Astrocyte (in vitro differentiated cells and primary cell): ENCODE measurements at regions not wholly inside any gene's neighbourhood (a gene's known extent, or its start where the extent isn't known, plus 50 kb on each side); places are given as distances from the start of the nearest gene placed in this dataset.

Experiments
- DNase-seq: peaks from one replicate; pipeline ENCODE4 v3.0.0-alpha.2; 2010; ENCODE audit warnings: low read depth
- FAIRE-seq: peaks from 2 replicates; lab custom pipeline; 2011; peaks lifted over from hg19 to GRCh38; lab: Jason Lieb, UNC
- H2AFZ ChIP-seq: 2 replicates; pipeline ENCODE4 v1.6.0; 2012; ENCODE audit warnings: low read depth, low read length, inconsistent platforms
- H3K27ac ChIP-seq: 2 replicates; pipeline ENCODE4 v1.5.1; 2011; ENCODE audit warnings: low read depth, low read length, inconsistent platforms
- H3K27me3 ChIP-seq: 2 replicates; pipeline ENCODE4 v1.6.0; 2011; ENCODE audit warnings: low read length, inconsistent platforms; ENCODE audit not compliant: insufficient read depth
- H3K36me3 ChIP-seq: 2 replicates; pipeline ENCODE4 v1.5.1; 2011; ENCODE audit warnings: low read length, inconsistent platforms; ENCODE audit not compliant: insufficient read depth
- H3K4me1 ChIP-seq: 2 replicates; pipeline ENCODE4 v1.5.1; 2011; ENCODE audit warnings: low read length, inconsistent platforms; ENCODE audit not compliant: insufficient read depth
- H3K4me2 ChIP-seq: 2 replicates; pipeline ENCODE4 v1.6.0; 2012; ENCODE audit warnings: low read length, inconsistent platforms
- H3K4me3 ChIP-seq: 2 replicates; pipeline ENCODE4 v1.5.1; 2011; ENCODE audit warnings: low read depth, mild to moderate bottlenecking, low read length, inconsistent platforms; ENCODE audit not compliant: insufficient read depth
- H3K79me2 ChIP-seq: 2 replicates; pipeline ENCODE4 v1.6.0; 2012; ENCODE audit warnings: mild to moderate bottlenecking, low read length, inconsistent platforms; ENCODE audit not compliant: insufficient read depth
- H3K9ac ChIP-seq: 2 replicates; pipeline ENCODE4 v1.6.0; 2012; ENCODE audit warnings: mild to moderate bottlenecking, low read length, inconsistent platforms
- H3K9me3 ChIP-seq: 2 replicates; pipeline ENCODE4 v1.5.1; 2012; ENCODE audit warnings: low read depth, mild to moderate bottlenecking, low read length, inconsistent platforms; ENCODE audit not compliant: insufficient read depth
- H4K20me1 ChIP-seq: 2 replicates; pipeline ENCODE4 v1.6.0; 2012; ENCODE audit warnings: low read length, inconsistent platforms; ENCODE audit not compliant: insufficient read depth
- H3K27ac Mint-ChIP-seq: one replicate; pipeline ENCODE4 v1.8.0; 2021; ENCODE audit warnings: mild to moderate bottlenecking, mixed read lengths; ENCODE audit not compliant: unreplicated experiment
- H3K27me3 Mint-ChIP-seq: one replicate; pipeline ENCODE4 v1.8.0; 2021; ENCODE audit warnings: low read depth, mixed read lengths; ENCODE audit not compliant: unreplicated experiment
- H3K36me3 Mint-ChIP-seq: one replicate; pipeline ENCODE4 v1.8.0; 2021; ENCODE audit warnings: low read depth, mixed read lengths; ENCODE audit not compliant: unreplicated experiment
- H3K4me1 Mint-ChIP-seq: one replicate; pipeline ENCODE4 v1.8.0; 2021; ENCODE audit warnings: low read depth, mixed read lengths; ENCODE audit not compliant: unreplicated experiment
- H3K4me3 Mint-ChIP-seq: one replicate; pipeline ENCODE4 v1.8.0; 2021; ENCODE audit warnings: mild to moderate bottlenecking, moderate library complexity, mixed read lengths; ENCODE audit not compliant: unreplicated experiment
- H3K9me3 Mint-ChIP-seq: one replicate; pipeline ENCODE4 v1.8.0; 2021; ENCODE audit warnings: mild to moderate bottlenecking, mixed read lengths; ENCODE audit not compliant: unreplicated experiment
- CTCF ChIP-seq: IDR thresholded peaks from 2 replicates; pipeline ENCODE4 v1.5.1; 2011; ENCODE audit warnings: low read depth, mild to moderate bottlenecking, inconsistent platforms, low read length, moderate library complexity; ENCODE audit not compliant: insufficient read depth
- EZH2 ChIP-seq: IDR thresholded peaks from 2 replicates; pipeline ENCODE4 v1.6.1; 2012; ENCODE audit warnings: mild to moderate bottlenecking, low read length, inconsistent platforms; ENCODE audit not compliant: insufficient read depth

- Histone ChIP-seq H3K36me3 (no peaks in the 10 kb centered on the region), H3K4me3 (no peak overlapping the region), H3K4me1 (no peaks in the 10 kb centered on the region), H3K79me2 (no peaks in the 10 kb centered on the region), H3K27me3 (no peaks in the 10 kb centered on the region), H3K27ac (no peak overlapping the region), H3K9me3 (no peaks in the 10 kb centered on the region), H2AFZ (no peak overlapping the region), H4K20me1 (no peaks in the 10 kb centered on the region), H3K4me2 (no peak overlapping the region), H3K9ac (no peak overlapping the region)
- TF ChIP-seq CTCF (no peak), EZH2 (no peak)
- Mint-ChIP-seq H3K4me3 (no peak overlapping the region), H3K9me3 (no peaks in the 10 kb centered on the region), H3K27me3 (no peaks in the 10 kb centered on the region), H3K36me3 (no peaks in the 10 kb centered on the region), H3K27ac (no peak overlapping the region), H3K4me1 (no peaks in the 10 kb centered on the region)
- FAIRE-seq = no peak
- no peak for DNase-seq
Observed at GRCh38 chr1:71252900-71253299, 172.1 kb upstream of the ZRANB2 start.

- Histone ChIP-seq H3K9me3 (no peaks in the 10 kb centered on the region), H3K36me3 (no peaks in the 10 kb centered on the region), H2AFZ (no peak overlapping the region), H3K27me3 (no peaks in the 10 kb centered on the region), H3K9ac (no peak overlapping the region), H3K79me2 (no peaks in the 10 kb centered on the region), H3K4me3 (no peak overlapping the region), H3K4me1 (no peaks in the 10 kb centered on the region), H3K4me2 (no peak overlapping the region), H4K20me1 (no peaks in the 10 kb centered on the region), H3K27ac (no peak overlapping the region)
- H3K27me3 Mint-ChIP-seq = no peaks in the 10 kb centered on the region
- TF ChIP-seq EZH2 (no peak), CTCF (no peak)
- no peak for DNase-seq
- H3K36me3 Mint-ChIP-seq = no peaks in the 10 kb centered on the region
- no peak overlapping the region for H3K4me3 Mint-ChIP-seq
- FAIRE-seq = no peak
- H3K27ac Mint-ChIP-seq = no peak overlapping the region
- no peaks in the 10 kb centered on the region for H3K4me1 Mint-ChIP-seq
- H3K9me3 Mint-ChIP-seq = no peaks in the 10 kb centered on the region
Observed at GRCh38 chr1:71245246-71245645, 164.4 kb upstream of the ZRANB2 start.

- H3K27ac ChIP-seq = no peak overlapping the region
- H3K4me1 Mint-ChIP-seq = no peaks in the 10 kb centered on the region
Observed at GRCh38 chr1:71242239-71242638, 161.4 kb upstream of the ZRANB2 start.

More at GRCh38 chr1:71242239-71242638, 161.4 kb upstream of the ZRANB2 start:
- H3K4me2 ChIP-seq = no peak overlapping the region
- H2AFZ ChIP-seq = no peak overlapping the region
- no peak for TF ChIP-seq CTCF
- TF ChIP-seq EZH2 = no peak
- no peaks in the 10 kb centered on the region for H3K9me3 ChIP-seq
- no peak overlapping the region for H3K9ac ChIP-seq
- H3K36me3 Mint-ChIP-seq = no peaks in the 10 kb centered on the region
- no peaks in the 10 kb centered on the region for H3K36me3 ChIP-seq
- no peaks in the 10 kb centered on the region for H3K27me3 ChIP-seq
- H3K27me3 Mint-ChIP-seq = no peaks in the 10 kb centered on the region
- no peaks in the 10 kb centered on the region for H3K9me3 Mint-ChIP-seq
- H4K20me1 ChIP-seq = no peaks in the 10 kb centered on the region
- no peak overlapping the region for H3K27ac Mint-ChIP-seq
- DNase-seq (no peak), FAIRE-seq (no peak)
- H3K4me1 ChIP-seq = no peaks in the 10 kb centered on the region
- H3K79me2 ChIP-seq = no peaks in the 10 kb centered on the region
- no peak overlapping the region for H3K4me3 ChIP-seq
- H3K4me3 Mint-ChIP-seq = no peak overlapping the region
